Suprapubic skin (tissue), 3 donors: ENCODE measurements at regions not wholly inside any gene's neighbourhood (a gene's known extent, or its start where the extent isn't known, plus 50 kb on each side); places are given as distances from the start of the nearest gene placed in this dataset.

Experiments used
- CTCF ChIP-seq, 2 donors: fragments of 200-600 bp in 1 of 2; fragments of 450-650 bp in 1 of 2; sonication (generic) in 1 of 2; IDR thresholded peaks; one replicate each; pipeline ENCODE4 v1.5.1; 2016 to 2019; ENCODE audit warnings: antibody characterized with exemption in 2 of 2, mild to moderate bottlenecking in 1 of 2, moderate library complexity in 1 of 2
- EP300 ChIP-seq: sonication (generic); formaldehyde crosslinking; IDR thresholded peaks from one replicate; pipeline ENCODE4 v1.6.1; 2017; ENCODE audit warnings: antibody characterized with exemption

- no peak for TF ChIP-seq CTCF (IDR thresholded peaks at IDR 0.05)
- no peak for TF ChIP-seq EP300
Measured at GRCh38 chr3:74347563-74348268, 266.7 kb downstream of the CNTN3 start.
